ENCODE measurements at regions not wholly inside any gene's neighbourhood (a gene's known extent, or its start where the extent isn't known, plus 50 kb on each side); places are given as distances from the start of the nearest gene placed in this dataset.

DNA sequence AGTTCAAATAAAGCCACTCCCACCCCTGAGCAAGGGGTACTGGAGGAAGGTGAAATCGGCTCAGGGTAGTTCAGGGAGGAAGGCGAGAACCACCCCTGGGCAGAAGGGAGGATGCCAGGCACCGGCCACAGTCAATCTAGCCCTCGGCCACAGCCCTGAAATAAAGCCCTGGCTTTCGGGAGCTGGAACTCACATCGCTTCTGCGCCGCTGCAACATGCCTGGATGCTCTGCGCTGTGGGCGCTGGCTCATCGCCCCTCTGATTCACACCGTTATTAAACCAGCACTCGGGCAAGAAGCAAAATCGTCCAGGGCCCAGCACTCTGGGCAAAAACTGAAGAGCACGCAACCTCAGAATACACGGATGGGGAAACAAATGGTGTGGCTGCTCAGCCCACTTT, 136.9 kb upstream of the RREB1 start:
- Histone ChIP-seq H2BK15ac (ENCODE audit: low read depth, low read length) (no peak overlapping the region), H2BK20ac (ENCODE audit: low read depth, low read length, poor library complexity, severe bottlenecking) (no peak overlapping the region), H3K9ac (ENCODE audit: extremely low read depth, insufficient read length, low read length) (no peak overlapping the region), H2AFZ (ENCODE audit: low read length) (no peak overlapping the region), H3T11ph (ENCODE audit: low read length) (no peak overlapping the region), H3K14ac (ENCODE audit: insufficient read depth, low read length) (no peak overlapping the region), H2AK5ac (ENCODE audit: insufficient read length, low read length) (no peak overlapping the region), H3K23me2 (ENCODE audit: insufficient read length, low read depth, low read length, poor library complexity, severe bottlenecking) (no peaks in the 10 kb centered on the region), H3K79me2 (ENCODE audit: insufficient read depth, low read length) (no peaks in the 10 kb centered on the region), H3K27me3 (ENCODE audit: insufficient read depth, low read length) (no peaks in the 10 kb centered on the region), H4K20me1 (ENCODE audit: control insufficient read depth, insufficient read depth, insufficient read length) (no peaks in the 10 kb centered on the region), H3K9me3 (ENCODE audit: control insufficient read depth, low read depth, low read length) (no peaks in the 10 kb centered on the region), H3K4ac (ENCODE audit: low read depth, low read length) (no peak overlapping the region), H2BK120ac (ENCODE audit: low read depth, low read length, poor library complexity, severe bottlenecking) (no peak overlapping the region), H3K56ac (ENCODE audit: insufficient read length, low read depth, low read length) (no peak overlapping the region), H4K8ac (replicated peaks; ENCODE audit: insufficient read length, low read depth, low read length) (no peak overlapping the region), H3K79me1 (ENCODE audit: insufficient read depth, low read depth, low read length, poor library complexity, severe bottlenecking) (no peaks in the 10 kb centered on the region), H3K23ac (ENCODE audit: insufficient read length, low read depth, low read length) (no peak overlapping the region), H2BK12ac (ENCODE audit: insufficient read length, low read depth, low read length) (no peak overlapping the region), H4K5ac (ENCODE audit: insufficient read length, low read depth, low read length) (no peak overlapping the region), H3K4me2 (ENCODE audit: insufficient read depth, insufficient read length, low read length) (no peak overlapping the region), H3K18ac (ENCODE audit: insufficient read length, low read depth, low read length) (no peak overlapping the region), H2BK5ac (ENCODE audit: insufficient read length, low read length) (no peak overlapping the region), H4K91ac (ENCODE audit: insufficient read length, low read depth, low read length) (no peak overlapping the region), H3K27ac (ENCODE audit: insufficient read length, low read depth, low read length) (no peak overlapping the region), H3K4me1 (ENCODE audit: insufficient read depth, low read length) (no peaks in the 10 kb centered on the region)
- TF ChIP-seq, protein P1, sequence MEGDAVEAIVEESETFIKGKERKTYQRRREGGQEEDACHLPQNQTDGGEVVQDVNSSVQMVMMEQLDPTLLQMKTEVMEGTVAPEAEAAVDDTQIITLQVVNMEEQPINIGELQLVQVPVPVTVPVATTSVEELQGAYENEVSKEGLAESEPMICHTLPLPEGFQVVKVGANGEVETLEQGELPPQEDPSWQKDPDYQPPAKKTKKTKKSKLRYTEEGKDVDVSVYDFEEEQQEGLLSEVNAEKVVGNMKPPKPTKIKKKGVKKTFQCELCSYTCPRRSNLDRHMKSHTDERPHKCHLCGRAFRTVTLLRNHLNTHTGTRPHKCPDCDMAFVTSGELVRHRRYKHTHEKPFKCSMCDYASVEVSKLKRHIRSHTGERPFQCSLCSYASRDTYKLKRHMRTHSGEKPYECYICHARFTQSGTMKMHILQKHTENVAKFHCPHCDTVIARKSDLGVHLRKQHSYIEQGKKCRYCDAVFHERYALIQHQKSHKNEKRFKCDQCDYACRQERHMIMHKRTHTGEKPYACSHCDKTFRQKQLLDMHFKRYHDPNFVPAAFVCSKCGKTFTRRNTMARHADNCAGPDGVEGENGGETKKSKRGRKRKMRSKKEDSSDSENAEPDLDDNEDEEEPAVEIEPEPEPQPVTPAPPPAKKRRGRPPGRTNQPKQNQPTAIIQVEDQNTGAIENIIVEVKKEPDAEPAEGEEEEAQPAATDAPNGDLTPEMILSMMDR (conservative IDR thresholded peaks at IDR 0.05): no peak
- Mint-ChIP-seq H3K27ac (no peak overlapping the region), H3K4me3 (no peak overlapping the region), H3K9me3 (no peaks in the 10 kb centered on the region), H3K4me1 (peaks cover 18% of the 10 kb centered on the region in 2 experiments), H3K36me3 (ENCODE audit: insufficient read depth in 1 of 3, low read depth in 3 of 3) (no peaks in the 10 kb centered on the region), H3K27me3 (ENCODE audit: low read depth) (no peaks in the 10 kb centered on the region)
- DNase-seq: no peak
- no CpG with 5 or more reads among the region's 16 CpGs for WGBS (ENCODE audit: extremely low coverage, insufficient read length, low lambda C conversion rate)
